ENCODE measurements at regions not wholly inside any gene's neighbourhood (a gene's known extent, or its start where the extent isn't known, plus 50 kb on each side); places are given as distances from the start of the nearest gene placed in this dataset.

GRCh38 chr7:33757050-33757449 lies 148.3 kb upstream of the BMPER start:
- no peak overlapping the region for H3K4me3 ChIP-seq (replicated peaks; ENCODE audit: low read depth, low read length)
- DNase-seq (ENCODE audit: extremely low read depth, low read depth), result no peak
- TF ChIP-seq CTCF (IDR thresholded peaks at IDR 0.05; ENCODE audit: low read depth, low read length, missing control alignments), result no peak

GRCh38 chr7:33757563-33758165 lies 147.7 kb upstream of the BMPER start:
- TF ChIP-seq CTCF (IDR thresholded peaks at IDR 0.05; ENCODE audit: low read depth, low read length, missing control alignments), result peak; percentile 43
- no peak overlapping the region for H3K4me3 ChIP-seq (replicated peaks; ENCODE audit: low read depth, low read length)
- DNase-seq (ENCODE audit: extremely low read depth, low read depth), result peak; percentile 45

GRCh38 chr7:33760146-33760545 lies 145.2 kb upstream of the BMPER start:
- TF ChIP-seq CTCF (IDR thresholded peaks at IDR 0.05; ENCODE audit: low read depth, low read length, missing control alignments), result no peak
- no peak for DNase-seq (ENCODE audit: extremely low read depth, low read depth)
- no peak overlapping the region for H3K4me3 ChIP-seq (replicated peaks; ENCODE audit: low read depth, low read length)

- no peak for TF ChIP-seq CTCF (IDR thresholded peaks at IDR 0.05; ENCODE audit: low read depth, low read length, missing control alignments)
- no peak for DNase-seq (ENCODE audit: extremely low read depth, low read depth)
- no peak overlapping the region for H3K4me3 ChIP-seq (replicated peaks; ENCODE audit: low read depth, low read length)
Measured at GRCh38 chr7:33760834-33761233, 144.5 kb upstream of the BMPER start.

- no peak for DNase-seq (ENCODE audit: extremely low read depth, low read depth)
- no peak for TF ChIP-seq CTCF (IDR thresholded peaks at IDR 0.05; ENCODE audit: low read depth, low read length, missing control alignments)
- H3K4me3 ChIP-seq (replicated peaks; ENCODE audit: low read depth, low read length), result no peak overlapping the region
Measured at GRCh38 chr7:33761449-33762080, 143.8 kb upstream of the BMPER start.

- TF ChIP-seq CTCF (IDR thresholded peaks at IDR 0.05; ENCODE audit: low read depth, low read length, missing control alignments), result no peak
- no peak overlapping the region for H3K4me3 ChIP-seq (replicated peaks; ENCODE audit: low read depth, low read length)
- no peak for DNase-seq (ENCODE audit: extremely low read depth, low read depth)
Measured at GRCh38 chr7:33762151-33762910, 143.0 kb upstream of the BMPER start.
